SU-DHL-6 (cell line): ENCODE measurements at regions not wholly inside any gene's neighbourhood (a gene's known extent, or its start where the extent isn't known, plus 50 kb on each side); places are given as distances from the start of the nearest gene placed in this dataset.
"Not testable (repeated sequence)": the region's sequence is repeated elsewhere in the genome, so short reads cannot be mapped to it uniquely, and the experiment has no call there.

Experiments
- EZH2phosphoT487 ChIP-seq: fragments of 200-600 bp; sonication (generic), shearing (Covaris generic); conservative IDR thresholded peaks from 2 replicates; pipeline ENCODE4 v1.6.1; 2018; ENCODE audit warnings: mild to moderate bottlenecking, antibody characterized with exemption, low read length, moderate library complexity, mixed read lengths
- TF ChIP-seq, protein P1 (sequence below): fragments of 200-600 bp; sonication (generic); IDR thresholded peaks from one replicate; pipeline ENCODE4 v1.5.1; 2017; ENCODE audit warnings: antibody characterized with exemption, mild to moderate bottlenecking, low read length, moderate library complexity; ENCODE audit not compliant: insufficient read depth, poor library complexity, severe bottlenecking

DNA sequence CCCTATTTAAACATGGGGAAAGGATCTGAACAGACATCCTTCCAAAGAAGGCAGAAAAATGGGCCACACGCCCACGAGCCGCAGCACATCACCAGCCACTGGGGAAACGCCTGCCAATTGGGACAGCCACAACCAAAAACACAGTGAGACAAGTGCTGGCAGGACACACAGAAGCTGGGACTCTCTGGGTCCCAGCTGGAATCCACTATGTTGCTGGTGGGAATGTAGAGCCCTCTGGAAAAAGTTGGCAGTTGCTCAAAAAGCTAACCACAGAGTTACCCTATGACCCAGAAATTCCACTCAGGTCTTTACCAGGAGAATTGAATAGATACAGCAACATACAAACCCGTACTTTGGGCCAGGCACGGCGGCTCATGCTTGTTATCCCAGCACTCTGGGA, 5355.6 kb upstream of the TPTE start:
- TF ChIP-seq, protein P1, sequence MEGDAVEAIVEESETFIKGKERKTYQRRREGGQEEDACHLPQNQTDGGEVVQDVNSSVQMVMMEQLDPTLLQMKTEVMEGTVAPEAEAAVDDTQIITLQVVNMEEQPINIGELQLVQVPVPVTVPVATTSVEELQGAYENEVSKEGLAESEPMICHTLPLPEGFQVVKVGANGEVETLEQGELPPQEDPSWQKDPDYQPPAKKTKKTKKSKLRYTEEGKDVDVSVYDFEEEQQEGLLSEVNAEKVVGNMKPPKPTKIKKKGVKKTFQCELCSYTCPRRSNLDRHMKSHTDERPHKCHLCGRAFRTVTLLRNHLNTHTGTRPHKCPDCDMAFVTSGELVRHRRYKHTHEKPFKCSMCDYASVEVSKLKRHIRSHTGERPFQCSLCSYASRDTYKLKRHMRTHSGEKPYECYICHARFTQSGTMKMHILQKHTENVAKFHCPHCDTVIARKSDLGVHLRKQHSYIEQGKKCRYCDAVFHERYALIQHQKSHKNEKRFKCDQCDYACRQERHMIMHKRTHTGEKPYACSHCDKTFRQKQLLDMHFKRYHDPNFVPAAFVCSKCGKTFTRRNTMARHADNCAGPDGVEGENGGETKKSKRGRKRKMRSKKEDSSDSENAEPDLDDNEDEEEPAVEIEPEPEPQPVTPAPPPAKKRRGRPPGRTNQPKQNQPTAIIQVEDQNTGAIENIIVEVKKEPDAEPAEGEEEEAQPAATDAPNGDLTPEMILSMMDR = not testable (repeated sequence)
- not testable (repeated sequence) for TF ChIP-seq EZH2phosphoT487
